Natural killer cell (primary cell): ENCODE measurements at regions not wholly inside any gene's neighbourhood (a gene's known extent, or its start where the extent isn't known, plus 50 kb on each side); places are given as distances from the start of the nearest gene placed in this dataset.

Source experiments
- ATAC-seq, 3 donors: fragments of 150-1000 bp in 2 of 3; fragments of 200-7000 bp in 1 of 3; cut with Tn5 transposase; 1 replicate in 1 of 3; 2 replicates in 2 of 3; pipeline ENCODE4 v1.10.0; 2021; ENCODE audit warnings: mild to moderate bottlenecking in 2 of 3, moderate library complexity in 2 of 3
- DNase-seq, 2 donors: peaks; one replicate each; pipeline versions ENCODE4 v3.0.0 to v3.0.0-alpha.2; 2013 to 2021; ENCODE audit warnings: mixed read lengths in 1 of 2
- H3K27ac ChIP-seq: one replicate; pipeline ENCODE4 v1.5.1; 2013; ENCODE audit warnings: mild to moderate bottlenecking, low read length
- H3K27me3 ChIP-seq: one replicate; pipeline ENCODE4 v1.6.1; 2013; ENCODE audit warnings: low read length; ENCODE audit not compliant: control insufficient read depth, insufficient read depth
- H3K36me3 ChIP-seq: one replicate; pipeline ENCODE4 v1.6.1; 2013; ENCODE audit warnings: low read length; ENCODE audit not compliant: control insufficient read depth, insufficient read depth
- H3K4me1 ChIP-seq: one replicate; pipeline ENCODE4 v1.6.1; 2013; ENCODE audit warnings: low read length; ENCODE audit not compliant: control insufficient read depth, insufficient read depth
- H3K4me3 ChIP-seq: one replicate; pipeline ENCODE4 v1.5.1; 2013; ENCODE audit warnings: low read length
- H3K9me3 ChIP-seq: one replicate; pipeline ENCODE4 v1.6.1; 2013; ENCODE audit warnings: low read length; ENCODE audit not compliant: control insufficient read depth, insufficient read depth
- H3K27ac Mint-ChIP-seq, 2 donors: one replicate each; pipeline ENCODE4 v1.8.0; 2022; ENCODE audit warnings: mild to moderate bottlenecking in 2 of 2, mixed read lengths in 2 of 2, moderate library complexity in 1 of 2
- H3K27me3 Mint-ChIP-seq, 2 donors: one replicate each; pipeline ENCODE4 v1.8.0; 2022; ENCODE audit warnings: low read depth in 2 of 2, mixed read lengths in 2 of 2
- H3K36me3 Mint-ChIP-seq: one replicate; pipeline ENCODE4 v1.8.0; 2022; ENCODE audit warnings: mixed read lengths
- H3K4me1 Mint-ChIP-seq, 2 donors: one replicate each; pipeline ENCODE4 v1.8.0; 2022; ENCODE audit warnings: mixed read lengths in 2 of 2
- H3K4me3 Mint-ChIP-seq: one replicate; pipeline ENCODE4 v1.8.0; 2022; ENCODE audit warnings: mild to moderate bottlenecking, moderate library complexity, mixed read lengths
- H3K9me3 Mint-ChIP-seq, 2 donors: one replicate each; pipeline ENCODE4 v1.8.0; 2022; ENCODE audit warnings: mixed read lengths in 2 of 2
- WGBS: methylation state at CpG from one replicate; pipeline ENCODE4 v1.1.7; 2013; ENCODE audit warnings: missing lambda C conversion rate; ENCODE audit not compliant: insufficient coverage; 5-methylcytosine and 5-hydroxymethylcytosine counted together
- intact Hi-C: fragments of 100-400 bp; cut with micrococcal nuclease; formaldehyde crosslinking; loops from one replicate; pipeline ENCODE4 v1.14.2; 2022
- TF ChIP-seq, protein P1 (sequence below): fragments of 200-600 bp; IDR thresholded peaks from one replicate; pipeline ENCODE4 v1.8.0; 2022; ENCODE audit warnings: antibody characterized with exemption

DNA sequence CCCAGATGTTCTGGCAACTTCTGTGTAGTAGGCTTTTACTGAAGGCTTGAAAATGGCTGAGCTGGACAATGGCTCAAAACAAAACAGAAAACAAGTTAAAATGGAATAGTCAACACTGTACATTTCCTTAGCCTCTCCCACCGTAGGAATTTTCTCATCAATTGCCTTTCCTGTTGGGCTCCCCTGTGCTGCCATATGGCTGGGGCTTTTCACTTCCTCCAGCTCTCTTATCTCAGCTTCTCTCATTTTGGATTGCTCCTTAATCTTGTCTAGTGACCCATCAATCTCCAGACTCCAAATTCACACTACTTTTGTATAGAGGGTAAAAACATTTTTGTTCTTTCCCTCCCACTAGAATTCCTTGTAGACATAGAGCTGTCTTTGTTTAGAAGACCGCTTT, 50.4 kb upstream of the RPH3A start:
- no peaks in the 10 kb centered on the region for H3K36me3 ChIP-seq
- peaks cover 11 to 15% of the 10 kb centered on the region in 2 donors for H3K4me1 Mint-ChIP-seq
- ATAC-seq (no peak), DNase-seq (no peak)
- peaks cover 17 to 58% of the 10 kb centered on the region in 2 donors for H3K27me3 Mint-ChIP-seq
- no peak overlapping the region for H3K27ac ChIP-seq
- H3K36me3 Mint-ChIP-seq = no peaks in the 10 kb centered on the region
- no peak overlapping the region for H3K4me3 ChIP-seq
- H3K27ac Mint-ChIP-seq = no peak overlapping the region
- intact Hi-C loops = no loop called here
- H3K4me3 Mint-ChIP-seq = no peak overlapping the region
- H3K4me1 ChIP-seq = no peaks in the 10 kb centered on the region
- no peaks in the 10 kb centered on the region for H3K9me3 Mint-ChIP-seq
- no peaks in the 10 kb centered on the region for H3K9me3 ChIP-seq
- TF ChIP-seq, protein P1, sequence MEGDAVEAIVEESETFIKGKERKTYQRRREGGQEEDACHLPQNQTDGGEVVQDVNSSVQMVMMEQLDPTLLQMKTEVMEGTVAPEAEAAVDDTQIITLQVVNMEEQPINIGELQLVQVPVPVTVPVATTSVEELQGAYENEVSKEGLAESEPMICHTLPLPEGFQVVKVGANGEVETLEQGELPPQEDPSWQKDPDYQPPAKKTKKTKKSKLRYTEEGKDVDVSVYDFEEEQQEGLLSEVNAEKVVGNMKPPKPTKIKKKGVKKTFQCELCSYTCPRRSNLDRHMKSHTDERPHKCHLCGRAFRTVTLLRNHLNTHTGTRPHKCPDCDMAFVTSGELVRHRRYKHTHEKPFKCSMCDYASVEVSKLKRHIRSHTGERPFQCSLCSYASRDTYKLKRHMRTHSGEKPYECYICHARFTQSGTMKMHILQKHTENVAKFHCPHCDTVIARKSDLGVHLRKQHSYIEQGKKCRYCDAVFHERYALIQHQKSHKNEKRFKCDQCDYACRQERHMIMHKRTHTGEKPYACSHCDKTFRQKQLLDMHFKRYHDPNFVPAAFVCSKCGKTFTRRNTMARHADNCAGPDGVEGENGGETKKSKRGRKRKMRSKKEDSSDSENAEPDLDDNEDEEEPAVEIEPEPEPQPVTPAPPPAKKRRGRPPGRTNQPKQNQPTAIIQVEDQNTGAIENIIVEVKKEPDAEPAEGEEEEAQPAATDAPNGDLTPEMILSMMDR = no peak
- WGBS = 49% methylated on average over 2 of the region's 2 CpGs
- no peaks in the 10 kb centered on the region for H3K27me3 ChIP-seq
